Right lobe of liver (tissue), 4 donors: ENCODE measurements at regions not wholly inside any gene's neighbourhood (a gene's known extent, or its start where the extent isn't known, plus 50 kb on each side); places are given as distances from the start of the nearest gene placed in this dataset.

ENCODE experiments used
- POLR2A ChIP-seq: fragments of 450-650 bp; IDR thresholded peaks from one replicate; pipeline ENCODE4 v1.6.1; 2017; ENCODE audit warnings: antibody characterized with exemption, mild to moderate bottlenecking
- TF ChIP-seq, protein P1 (sequence below), 4 donors: fragments of 200-600 bp in 3 of 4; fragments of 450-650 bp in 1 of 4; IDR thresholded peaks; one replicate each; pipeline versions ENCODE4 v1.5.1 to v1.8.0; 2016 to 2022; ENCODE audit warnings: antibody characterized with exemption in 4 of 4, mild to moderate bottlenecking in 2 of 4
- donor health status: DM: no; HTN: no; CAD: no.
- donor health status: DM: no; HTN: no; CAD: no.
- donor health status: DM: no; HTN: yes; CAD: no.

DNA sequence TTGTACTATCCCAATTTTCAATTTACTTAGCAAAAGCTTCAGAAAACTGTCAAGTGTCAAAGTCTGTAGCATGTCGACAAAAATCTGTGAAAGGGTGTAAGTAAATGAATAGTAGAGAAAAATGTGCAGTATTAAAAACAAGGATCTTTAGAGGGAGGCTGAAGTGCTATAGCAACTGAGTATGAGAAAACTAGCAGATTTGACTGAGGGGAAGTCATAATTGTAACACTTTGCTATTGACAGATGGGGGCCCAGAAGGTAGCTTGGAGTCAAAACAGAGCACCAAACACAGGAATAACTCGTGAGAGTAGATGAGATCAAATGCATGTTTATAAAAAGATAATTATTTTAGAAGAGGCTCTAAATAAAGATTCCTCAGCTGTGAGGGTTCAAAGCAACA, 657.7 kb downstream of the TMEM182 start:
- TF ChIP-seq, protein P1, sequence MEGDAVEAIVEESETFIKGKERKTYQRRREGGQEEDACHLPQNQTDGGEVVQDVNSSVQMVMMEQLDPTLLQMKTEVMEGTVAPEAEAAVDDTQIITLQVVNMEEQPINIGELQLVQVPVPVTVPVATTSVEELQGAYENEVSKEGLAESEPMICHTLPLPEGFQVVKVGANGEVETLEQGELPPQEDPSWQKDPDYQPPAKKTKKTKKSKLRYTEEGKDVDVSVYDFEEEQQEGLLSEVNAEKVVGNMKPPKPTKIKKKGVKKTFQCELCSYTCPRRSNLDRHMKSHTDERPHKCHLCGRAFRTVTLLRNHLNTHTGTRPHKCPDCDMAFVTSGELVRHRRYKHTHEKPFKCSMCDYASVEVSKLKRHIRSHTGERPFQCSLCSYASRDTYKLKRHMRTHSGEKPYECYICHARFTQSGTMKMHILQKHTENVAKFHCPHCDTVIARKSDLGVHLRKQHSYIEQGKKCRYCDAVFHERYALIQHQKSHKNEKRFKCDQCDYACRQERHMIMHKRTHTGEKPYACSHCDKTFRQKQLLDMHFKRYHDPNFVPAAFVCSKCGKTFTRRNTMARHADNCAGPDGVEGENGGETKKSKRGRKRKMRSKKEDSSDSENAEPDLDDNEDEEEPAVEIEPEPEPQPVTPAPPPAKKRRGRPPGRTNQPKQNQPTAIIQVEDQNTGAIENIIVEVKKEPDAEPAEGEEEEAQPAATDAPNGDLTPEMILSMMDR (IDR thresholded peaks at IDR 0.05) = no peak
- TF ChIP-seq POLR2A = no peak
